Astrocyte of the cerebellum (primary cell): ENCODE measurements at regions not wholly inside any gene's neighbourhood (a gene's known extent, or its start where the extent isn't known, plus 50 kb on each side); places are given as distances from the start of the nearest gene placed in this dataset.
A peak's percentile ranks its signal among the peaks of the same experiment; 100 is the strongest.

Source experiments
- DNase-seq: peaks from one replicate; pipeline ENCODE4 v3.0.0-alpha.2; 2011; ENCODE audit warnings: low read depth
- H3K4me3 ChIP-seq: 2 replicates; pipeline ENCODE4 v1.5.1; 2011; ENCODE audit warnings: mild to moderate bottlenecking, low read depth, low read length, moderate library complexity
- in situ Hi-C: cut with HindIII; loops from 2 replicates; pipeline ENCODE4 v1.10.0; 2017; ENCODE audit warnings: low sequenced_read_pairs
- TF ChIP-seq, protein P1 (sequence below): IDR thresholded peaks from 2 replicates; pipeline ENCODE4 v1.5.1; 2012; ENCODE audit warnings: low read length, low read depth, moderate library complexity, mild to moderate bottlenecking; ENCODE audit errors: missing control alignments

DNA sequence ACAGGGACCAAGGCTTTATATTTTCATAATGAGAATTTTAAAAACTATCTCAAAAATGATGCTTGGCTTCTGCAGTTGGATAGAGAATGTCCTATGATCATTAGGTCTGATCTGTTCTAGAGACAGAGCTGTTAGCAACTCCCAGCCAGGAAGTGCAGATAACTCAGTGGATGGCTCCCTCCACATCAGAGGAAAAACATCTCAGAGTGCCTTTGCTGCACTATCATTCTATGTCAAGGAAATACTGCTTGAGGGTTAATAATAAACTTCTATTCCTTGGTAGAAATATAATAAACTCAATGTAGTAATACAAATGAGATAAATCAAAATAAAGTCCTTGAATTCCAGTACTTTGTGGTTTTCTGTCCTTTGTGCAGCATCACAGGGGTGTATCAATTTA lies 78.0 kb upstream of the BET1 start:
- in situ Hi-C loops, result no loop called here
- H3K4me3 ChIP-seq, result no peak overlapping the region

DNA sequence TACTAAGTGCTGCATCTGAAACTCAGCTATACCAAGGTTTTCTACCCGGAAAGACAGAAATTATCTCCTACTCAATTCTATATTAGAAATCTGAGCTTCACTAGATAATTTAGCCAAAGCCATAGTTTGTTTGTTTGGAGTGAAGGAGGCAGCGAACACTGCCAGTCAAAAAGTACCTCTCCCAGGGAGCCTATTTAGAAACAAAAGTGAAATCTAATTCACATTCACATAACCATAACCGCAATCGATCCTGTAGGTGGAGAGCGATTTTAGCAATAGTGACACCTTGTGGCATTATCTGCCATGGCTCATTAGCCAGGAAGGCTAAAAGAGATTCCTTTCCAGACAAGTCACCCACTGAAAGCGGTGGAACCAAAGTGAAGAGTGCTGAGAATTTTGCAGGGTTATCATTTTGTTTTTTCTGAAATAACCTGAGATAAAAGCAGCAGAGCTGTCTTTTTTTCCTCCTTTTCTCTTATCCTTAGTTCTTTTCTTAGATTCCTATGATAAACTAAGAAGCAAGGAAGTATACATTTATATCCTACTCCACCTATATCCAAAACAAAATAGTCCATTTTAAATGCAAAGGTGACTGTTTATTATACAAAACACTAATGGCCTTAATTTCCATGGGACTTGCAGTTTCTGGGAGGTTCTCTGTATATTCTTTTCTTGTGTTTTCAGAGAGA lies 83.7 kb upstream of the BET1 start:
- peak; percentile 73 for DNase-seq
- in situ Hi-C loops, result no loop called here
- H3K4me3 ChIP-seq, result no peak overlapping the region
- TF ChIP-seq, protein P1, sequence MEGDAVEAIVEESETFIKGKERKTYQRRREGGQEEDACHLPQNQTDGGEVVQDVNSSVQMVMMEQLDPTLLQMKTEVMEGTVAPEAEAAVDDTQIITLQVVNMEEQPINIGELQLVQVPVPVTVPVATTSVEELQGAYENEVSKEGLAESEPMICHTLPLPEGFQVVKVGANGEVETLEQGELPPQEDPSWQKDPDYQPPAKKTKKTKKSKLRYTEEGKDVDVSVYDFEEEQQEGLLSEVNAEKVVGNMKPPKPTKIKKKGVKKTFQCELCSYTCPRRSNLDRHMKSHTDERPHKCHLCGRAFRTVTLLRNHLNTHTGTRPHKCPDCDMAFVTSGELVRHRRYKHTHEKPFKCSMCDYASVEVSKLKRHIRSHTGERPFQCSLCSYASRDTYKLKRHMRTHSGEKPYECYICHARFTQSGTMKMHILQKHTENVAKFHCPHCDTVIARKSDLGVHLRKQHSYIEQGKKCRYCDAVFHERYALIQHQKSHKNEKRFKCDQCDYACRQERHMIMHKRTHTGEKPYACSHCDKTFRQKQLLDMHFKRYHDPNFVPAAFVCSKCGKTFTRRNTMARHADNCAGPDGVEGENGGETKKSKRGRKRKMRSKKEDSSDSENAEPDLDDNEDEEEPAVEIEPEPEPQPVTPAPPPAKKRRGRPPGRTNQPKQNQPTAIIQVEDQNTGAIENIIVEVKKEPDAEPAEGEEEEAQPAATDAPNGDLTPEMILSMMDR, result peak; percentile 83

More for the DNA sequence above, 78.0 kb upstream of the BET1 start:
- TF ChIP-seq, protein P1, result no peak
- no peak for DNase-seq

DNA sequence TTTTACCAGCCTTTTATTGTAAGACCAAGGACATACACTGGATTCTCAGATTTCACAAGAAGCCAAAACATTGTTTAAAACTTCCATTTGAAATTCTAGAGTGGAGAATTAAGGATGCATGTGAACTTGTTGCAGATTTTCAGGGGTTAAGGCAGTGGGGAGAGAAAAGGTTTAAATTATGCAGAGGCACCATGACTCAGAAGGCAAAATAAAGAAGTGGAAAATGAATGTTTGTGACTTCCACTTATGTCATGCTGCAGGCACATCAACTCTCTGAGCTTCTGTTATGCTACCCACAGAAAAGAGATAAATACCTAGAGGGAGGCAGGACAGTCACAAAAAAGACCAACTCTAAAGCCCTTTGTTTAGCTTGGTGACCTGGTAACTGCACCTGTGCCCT lies 84.4 kb upstream of the BET1 start:
- in situ Hi-C loops, result no loop called here
- no peak overlapping the region for H3K4me3 ChIP-seq
- no peak for DNase-seq
- TF ChIP-seq, protein P1, result no peak

DNA sequence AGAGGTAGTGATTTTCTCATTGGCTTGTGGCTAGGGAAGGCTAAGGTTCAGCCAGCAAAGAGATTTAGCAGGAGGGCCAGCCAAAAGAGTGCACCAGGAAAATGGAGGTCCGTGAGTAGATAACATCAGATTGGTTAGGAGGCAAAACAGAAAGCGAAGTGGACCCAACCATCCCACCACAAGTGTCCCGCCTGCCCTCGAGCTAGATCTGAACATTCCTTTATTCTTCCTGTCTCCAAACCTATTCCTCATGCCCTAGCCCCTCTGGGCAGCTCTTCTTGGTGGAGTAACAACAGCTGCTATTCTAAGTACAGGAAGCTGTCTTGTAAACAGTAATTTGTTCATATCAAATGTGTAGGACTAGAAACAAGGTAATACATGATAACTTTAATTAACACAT lies 85.7 kb upstream of the BET1 start:
- DNase-seq, result no peak
- H3K4me3 ChIP-seq, result no peak overlapping the region
- in situ Hi-C loops, result no loop called here
- TF ChIP-seq, protein P1, result no peak

DNA sequence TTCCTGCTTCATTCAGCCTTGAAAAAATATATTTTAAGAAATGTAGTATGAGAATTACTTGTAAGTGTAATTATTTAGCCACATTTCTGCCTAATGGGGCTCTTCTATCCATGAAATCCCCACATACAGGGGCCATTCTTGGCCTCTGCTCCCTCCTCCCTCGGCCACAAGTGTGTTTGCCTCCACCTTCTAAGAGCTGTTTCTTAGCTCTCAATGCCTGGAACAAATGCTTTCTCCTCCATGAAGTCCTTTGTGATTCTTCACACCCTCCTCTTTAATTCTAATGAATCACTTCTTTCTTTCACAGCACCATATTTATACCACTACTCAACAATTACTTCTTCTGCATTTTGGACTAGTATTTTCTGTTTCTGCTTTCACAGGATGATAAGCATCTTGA lies 88.8 kb upstream of the BET1 start:
- TF ChIP-seq, protein P1, result no peak
- in situ Hi-C loops, result no loop called here
- no peak overlapping the region for H3K4me3 ChIP-seq
- DNase-seq, result no peak

DNA sequence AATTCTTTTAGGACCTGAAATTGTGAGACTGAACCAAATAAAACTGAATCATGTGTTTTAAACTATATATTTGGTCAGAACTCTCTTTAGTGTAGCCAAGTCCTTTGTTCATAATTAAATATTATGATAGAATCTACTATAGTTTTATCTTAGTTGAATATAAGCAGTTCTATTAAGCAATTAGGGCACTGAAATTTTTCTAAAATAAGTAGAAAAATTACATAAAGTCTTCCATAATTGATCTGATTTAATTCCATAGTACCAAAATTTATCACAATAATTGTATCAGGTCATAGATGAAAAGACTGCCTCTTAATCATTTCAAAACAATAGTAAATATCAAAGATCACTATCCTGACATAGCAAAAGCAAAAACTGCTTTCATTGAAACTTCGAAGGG lies 90.1 kb upstream of the BET1 start:
- in situ Hi-C loops, result no loop called here
- TF ChIP-seq, protein P1, result no peak
- no peak overlapping the region for H3K4me3 ChIP-seq
- no peak for DNase-seq
